ENCODE measurements at regions not wholly inside any gene's neighbourhood (a gene's known extent, or its start where the extent isn't known, plus 50 kb on each side); places are given as distances from the start of the nearest gene placed in this dataset.

DNA sequence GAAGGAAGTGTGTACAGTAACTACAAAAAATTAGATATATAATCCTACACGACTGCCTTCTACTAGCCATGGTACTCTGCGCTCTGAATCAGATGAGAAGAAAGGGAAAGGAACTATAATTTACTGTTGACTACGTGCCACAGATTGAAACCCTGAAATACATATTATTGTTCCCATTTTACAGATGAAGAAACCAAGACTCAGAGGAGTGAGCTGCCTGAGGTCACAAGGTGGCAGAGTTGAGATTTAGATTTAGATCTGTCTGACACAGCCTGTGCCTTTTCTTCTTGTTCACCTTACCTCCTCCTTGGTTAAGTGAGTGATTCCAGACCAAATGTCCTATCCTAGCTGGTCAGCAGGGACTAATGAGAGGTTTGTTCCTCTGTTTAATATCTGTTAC lies 61.6 kb upstream of the OR4E1 start:
- no peak for TF ChIP-seq POLR2A (IDR thresholded peaks at IDR 0.05)
- TF ChIP-seq, protein P1, sequence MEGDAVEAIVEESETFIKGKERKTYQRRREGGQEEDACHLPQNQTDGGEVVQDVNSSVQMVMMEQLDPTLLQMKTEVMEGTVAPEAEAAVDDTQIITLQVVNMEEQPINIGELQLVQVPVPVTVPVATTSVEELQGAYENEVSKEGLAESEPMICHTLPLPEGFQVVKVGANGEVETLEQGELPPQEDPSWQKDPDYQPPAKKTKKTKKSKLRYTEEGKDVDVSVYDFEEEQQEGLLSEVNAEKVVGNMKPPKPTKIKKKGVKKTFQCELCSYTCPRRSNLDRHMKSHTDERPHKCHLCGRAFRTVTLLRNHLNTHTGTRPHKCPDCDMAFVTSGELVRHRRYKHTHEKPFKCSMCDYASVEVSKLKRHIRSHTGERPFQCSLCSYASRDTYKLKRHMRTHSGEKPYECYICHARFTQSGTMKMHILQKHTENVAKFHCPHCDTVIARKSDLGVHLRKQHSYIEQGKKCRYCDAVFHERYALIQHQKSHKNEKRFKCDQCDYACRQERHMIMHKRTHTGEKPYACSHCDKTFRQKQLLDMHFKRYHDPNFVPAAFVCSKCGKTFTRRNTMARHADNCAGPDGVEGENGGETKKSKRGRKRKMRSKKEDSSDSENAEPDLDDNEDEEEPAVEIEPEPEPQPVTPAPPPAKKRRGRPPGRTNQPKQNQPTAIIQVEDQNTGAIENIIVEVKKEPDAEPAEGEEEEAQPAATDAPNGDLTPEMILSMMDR (IDR thresholded peaks at IDR 0.05): no peak

Data from upper lobe of left lung (tissue), 4 donors.